ENCODE measurements at regions not wholly inside any gene's neighbourhood (a gene's known extent, or its start where the extent isn't known, plus 50 kb on each side); places are given as distances from the start of the nearest gene placed in this dataset.

GRCh38 chr5:58135571-58136335 lies 324.1 kb downstream of the PLK2 start:
- no peak overlapping the region for H2BK15ac ChIP-seq (replicated peaks; ENCODE audit: low read depth)
- no peak overlapping the region for H3K4me2 ChIP-seq (ENCODE audit: low read length)
- no peak overlapping the region for H3K4me3 ChIP-seq (ENCODE audit: low read length)
- H3K56ac ChIP-seq (ENCODE audit: low read length) = no peak overlapping the region
- H3K18ac ChIP-seq (ENCODE audit: low read length) = no peak overlapping the region
- H2BK120ac ChIP-seq (ENCODE audit: low read depth, low read length) = no peak overlapping the region
- no peak overlapping the region for H4K8ac ChIP-seq (ENCODE audit: low read depth, low read length)
- DNase-seq = no peak
- H3K23ac ChIP-seq (ENCODE audit: low read length) = no peak overlapping the region
- H3K27me3 ChIP-seq (ENCODE audit: insufficient read depth, low read length, poor library complexity) = no peaks in the 10 kb centered on the region
- no peak overlapping the region for H2BK5ac ChIP-seq (ENCODE audit: low read length)
- no peaks in the 10 kb centered on the region for H3K79me2 ChIP-seq (ENCODE audit: control insufficient read depth, insufficient read depth, low read length)
- no CpG with 5 or more reads among the region's 5 CpGs for WGBS (ENCODE audit: extremely low coverage, insufficient coverage, low lambda C conversion rate)
- no peaks in the 10 kb centered on the region for H3K79me1 ChIP-seq (ENCODE audit: low read length)
- H3K9ac ChIP-seq (ENCODE audit: low read length) = no peak overlapping the region
- no peak overlapping the region for H2AK5ac ChIP-seq (ENCODE audit: low read length)
- no peaks in the 10 kb centered on the region for H3K4me1 ChIP-seq (ENCODE audit: control insufficient read depth, low read depth, low read length)
- no peak overlapping the region for H4K5ac ChIP-seq (ENCODE audit: low read length)
- H3K4ac ChIP-seq (ENCODE audit: low read depth, low read length) = no peak overlapping the region
- no peaks in the 10 kb centered on the region for H3K36me3 ChIP-seq (ENCODE audit: control insufficient read depth, insufficient read depth, low read length)
- H3K27ac ChIP-seq (ENCODE audit: low read depth, low read length) = no peak overlapping the region

- WGBS (ENCODE audit: extremely low coverage, insufficient coverage, low lambda C conversion rate) = no CpG with 5 or more reads among the region's 5 CpGs
Measured at GRCh38 chr5:58133631-58134296, 326.1 kb downstream of the PLK2 start.

GRCh38 chr5:58133216-58133615 lies 326.7 kb downstream of the PLK2 start:
- no peak overlapping the region for H3K27ac ChIP-seq (ENCODE audit: low read depth, low read length)
- no peaks in the 10 kb centered on the region for H3K79me2 ChIP-seq (ENCODE audit: control insufficient read depth, insufficient read depth, low read length)
- H4K5ac ChIP-seq (ENCODE audit: low read length) = no peak overlapping the region
- H3K4me1 ChIP-seq (ENCODE audit: control insufficient read depth, low read depth, low read length) = no peaks in the 10 kb centered on the region
- no peak for DNase-seq
- H2BK120ac ChIP-seq (ENCODE audit: low read depth, low read length) = no peak overlapping the region
- no peak overlapping the region for H3K4ac ChIP-seq (ENCODE audit: low read depth, low read length)
- H2BK15ac ChIP-seq (replicated peaks; ENCODE audit: low read depth) = no peak overlapping the region
- H3K4me3 ChIP-seq (ENCODE audit: low read length) = no peak overlapping the region
- no peak overlapping the region for H3K56ac ChIP-seq (ENCODE audit: low read length)
- no peak overlapping the region for H3K4me2 ChIP-seq (ENCODE audit: low read length)
- no peaks in the 10 kb centered on the region for H3K27me3 ChIP-seq (ENCODE audit: insufficient read depth, low read length, poor library complexity)
- no peak overlapping the region for H2BK5ac ChIP-seq (ENCODE audit: low read length)
- H3K18ac ChIP-seq (ENCODE audit: low read length) = no peak overlapping the region
- no peak overlapping the region for H4K8ac ChIP-seq (ENCODE audit: low read depth, low read length)
- no peaks in the 10 kb centered on the region for H3K36me3 ChIP-seq (ENCODE audit: control insufficient read depth, insufficient read depth, low read length)
- H3K23ac ChIP-seq (ENCODE audit: low read length) = no peak overlapping the region
- H2AK5ac ChIP-seq (ENCODE audit: low read length) = no peak overlapping the region
- no peak overlapping the region for H3K9ac ChIP-seq (ENCODE audit: low read length)
- no CpG with 5 or more reads among the region's 7 CpGs for WGBS (ENCODE audit: extremely low coverage, insufficient coverage, low lambda C conversion rate)
- H3K79me1 ChIP-seq (ENCODE audit: low read length) = no peaks in the 10 kb centered on the region

More at GRCh38 chr5:58133631-58134296, 326.1 kb downstream of the PLK2 start:
- no peaks in the 10 kb centered on the region for H3K79me2 ChIP-seq (ENCODE audit: control insufficient read depth, insufficient read depth, low read length)
- H3K4me3 ChIP-seq (ENCODE audit: low read length) = no peak overlapping the region
- no peak overlapping the region for H3K27ac ChIP-seq (ENCODE audit: low read depth, low read length)
- H3K4me2 ChIP-seq (ENCODE audit: low read length) = no peak overlapping the region
- no peak overlapping the region for H2AK5ac ChIP-seq (ENCODE audit: low read length)
- H3K79me1 ChIP-seq (ENCODE audit: low read length) = no peaks in the 10 kb centered on the region
- no peak overlapping the region for H2BK15ac ChIP-seq (replicated peaks; ENCODE audit: low read depth)
- H2BK5ac ChIP-seq (ENCODE audit: low read length) = no peak overlapping the region
- H4K5ac ChIP-seq (ENCODE audit: low read length) = no peak overlapping the region
- no peak overlapping the region for H3K9ac ChIP-seq (ENCODE audit: low read length)
- no peak overlapping the region for H4K8ac ChIP-seq (ENCODE audit: low read depth, low read length)
- no peak overlapping the region for H2BK120ac ChIP-seq (ENCODE audit: low read depth, low read length)
- no peak overlapping the region for H3K56ac ChIP-seq (ENCODE audit: low read length)
- H3K18ac ChIP-seq (ENCODE audit: low read length) = no peak overlapping the region
- H3K23ac ChIP-seq (ENCODE audit: low read length) = no peak overlapping the region
- H3K36me3 ChIP-seq (ENCODE audit: control insufficient read depth, insufficient read depth, low read length) = no peaks in the 10 kb centered on the region
- DNase-seq = no peak
- H3K27me3 ChIP-seq (ENCODE audit: insufficient read depth, low read length, poor library complexity) = no peaks in the 10 kb centered on the region
- no peaks in the 10 kb centered on the region for H3K4me1 ChIP-seq (ENCODE audit: control insufficient read depth, low read depth, low read length)
- H3K4ac ChIP-seq (ENCODE audit: low read depth, low read length) = no peak overlapping the region

- no CpG with 5 or more reads among the region's 11 CpGs for WGBS (ENCODE audit: extremely low coverage, insufficient coverage, low lambda C conversion rate)
Measured at GRCh38 chr5:58127255-58128220, 332.3 kb downstream of the PLK2 start.

GRCh38 chr5:58123501-58123900 lies 336.4 kb downstream of the PLK2 start:
- H3K27ac ChIP-seq (ENCODE audit: low read depth, low read length) = no peak overlapping the region

More at GRCh38 chr5:58127255-58128220, 332.3 kb downstream of the PLK2 start:
- no peak overlapping the region for H2AK5ac ChIP-seq (ENCODE audit: low read length)
- no peak overlapping the region for H3K4me3 ChIP-seq (ENCODE audit: low read length)
- H3K79me1 ChIP-seq (ENCODE audit: low read length) = no peaks in the 10 kb centered on the region
- H2BK15ac ChIP-seq (replicated peaks; ENCODE audit: low read depth) = no peak overlapping the region
- no peak overlapping the region for H3K4ac ChIP-seq (ENCODE audit: low read depth, low read length)
- H3K18ac ChIP-seq (ENCODE audit: low read length) = no peak overlapping the region
- H3K23ac ChIP-seq (ENCODE audit: low read length) = no peak overlapping the region
- H4K5ac ChIP-seq (ENCODE audit: low read length) = no peak overlapping the region
- DNase-seq = no peak
- no peaks in the 10 kb centered on the region for H3K27me3 ChIP-seq (ENCODE audit: insufficient read depth, low read length, poor library complexity)
- H3K4me1 ChIP-seq (ENCODE audit: control insufficient read depth, low read depth, low read length) = no peaks in the 10 kb centered on the region
- H3K27ac ChIP-seq (ENCODE audit: low read depth, low read length) = no peak overlapping the region
- H3K36me3 ChIP-seq (ENCODE audit: control insufficient read depth, insufficient read depth, low read length) = no peaks in the 10 kb centered on the region
- H3K4me2 ChIP-seq (ENCODE audit: low read length) = no peak overlapping the region
- no peaks in the 10 kb centered on the region for H3K79me2 ChIP-seq (ENCODE audit: control insufficient read depth, insufficient read depth, low read length)
- no peak overlapping the region for H3K9ac ChIP-seq (ENCODE audit: low read length)
- no peak overlapping the region for H2BK5ac ChIP-seq (ENCODE audit: low read length)
- H4K8ac ChIP-seq (ENCODE audit: low read depth, low read length) = no peak overlapping the region
- H2BK120ac ChIP-seq (ENCODE audit: low read depth, low read length) = no peak overlapping the region
- no peak overlapping the region for H3K56ac ChIP-seq (ENCODE audit: low read length)

More at GRCh38 chr5:58123501-58123900, 336.4 kb downstream of the PLK2 start:
- DNase-seq = no peak
- no peaks in the 10 kb centered on the region for H3K36me3 ChIP-seq (ENCODE audit: control insufficient read depth, insufficient read depth, low read length)
- no peaks in the 10 kb centered on the region for H3K4me1 ChIP-seq (ENCODE audit: control insufficient read depth, low read depth, low read length)
- no peaks in the 10 kb centered on the region for H3K79me1 ChIP-seq (ENCODE audit: low read length)
- no CpG with 5 or more reads among the region's 4 CpGs for WGBS (ENCODE audit: extremely low coverage, insufficient coverage, low lambda C conversion rate)
- H3K79me2 ChIP-seq (ENCODE audit: control insufficient read depth, insufficient read depth, low read length) = no peaks in the 10 kb centered on the region
- H3K56ac ChIP-seq (ENCODE audit: low read length) = no peak overlapping the region
- H2BK5ac ChIP-seq (ENCODE audit: low read length) = no peak overlapping the region
- H3K4ac ChIP-seq (ENCODE audit: low read depth, low read length) = no peak overlapping the region
- no peak overlapping the region for H2AK5ac ChIP-seq (ENCODE audit: low read length)
- no peak overlapping the region for H4K8ac ChIP-seq (ENCODE audit: low read depth, low read length)
- no peak overlapping the region for H4K5ac ChIP-seq (ENCODE audit: low read length)
- no peak overlapping the region for H3K4me3 ChIP-seq (ENCODE audit: low read length)
- no peak overlapping the region for H2BK15ac ChIP-seq (replicated peaks; ENCODE audit: low read depth)
- H3K4me2 ChIP-seq (ENCODE audit: low read length) = no peak overlapping the region
- H2BK120ac ChIP-seq (ENCODE audit: low read depth, low read length) = no peak overlapping the region
- H3K18ac ChIP-seq (ENCODE audit: low read length) = no peak overlapping the region
- no peaks in the 10 kb centered on the region for H3K27me3 ChIP-seq (ENCODE audit: insufficient read depth, low read length, poor library complexity)
- no peak overlapping the region for H3K9ac ChIP-seq (ENCODE audit: low read length)
- H3K23ac ChIP-seq (ENCODE audit: low read length) = no peak overlapping the region
